ENCODE measurements at regions not wholly inside any gene's neighbourhood (a gene's known extent, or its start where the extent isn't known, plus 50 kb on each side); places are given as distances from the start of the nearest gene placed in this dataset.

DNA sequence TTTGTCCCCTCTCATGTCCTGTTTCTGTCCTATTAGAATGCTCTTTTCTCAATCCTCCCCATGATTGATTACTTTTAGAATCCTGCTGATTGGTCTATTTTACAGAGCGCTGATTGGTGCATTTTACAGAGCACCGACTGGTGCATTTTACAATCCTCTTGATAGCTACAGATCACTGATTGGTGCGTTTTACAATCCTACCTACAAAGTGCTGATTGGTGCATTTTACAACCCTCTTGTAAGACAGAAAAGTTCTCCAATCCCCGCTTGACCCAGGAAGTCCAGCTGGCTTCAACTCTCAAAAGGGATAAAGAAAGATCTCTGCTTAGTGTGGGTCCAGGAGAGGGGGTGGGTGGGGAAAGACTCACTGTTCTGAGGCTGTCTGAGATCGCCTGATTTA is 71.3 kb downstream of the DHRS2 start:
- no peak for ATAC-seq (ENCODE audit: insufficient read depth, low FRiP score)
- WGBS, 2 donors, result 83 to 85% methylated on average over 5 of the region's 5 CpGs
- TF ChIP-seq CTCF (IDR thresholded peaks at IDR 0.05; ENCODE audit: control extremely low read depth, extremely low read depth), result no peak
- no peaks in the 10 kb centered on the region for H3K27me3 ChIP-seq (ENCODE audit: control insufficient read depth in 3 of 3, insufficient read depth in 3 of 3, low read length in 2 of 3)
- no peak for DNase-seq
- H3K36me3 ChIP-seq (ENCODE audit: control insufficient read depth in 4 of 4, insufficient read depth in 4 of 4, low read length in 4 of 4), result no peaks in the 10 kb centered on the region
- H3K9ac ChIP-seq (ENCODE audit: insufficient read depth in 1 of 2, low read length in 2 of 2), result no peak overlapping the region
- peaks cover 0 to 12% (median 4%) of the 10 kb centered on the region in 4 donors for H3K9me3 ChIP-seq (ENCODE audit: control insufficient read depth in 4 of 4, insufficient read depth in 3 of 4, low read length in 3 of 4)
- H3K27ac ChIP-seq (ENCODE audit: low read depth in 1 of 2, low read length in 1 of 2), result no peak overlapping the region
- no peaks in the 10 kb centered on the region for H3K4me1 ChIP-seq (ENCODE audit: control insufficient read depth in 5 of 5, insufficient read depth in 5 of 5, low read length in 5 of 5)
- no peak overlapping the region for H3K4me3 ChIP-seq

GRCh38 chr14:23708343-23708742 is 72.2 kb downstream of the DHRS2 start:
- Histone ChIP-seq H3K4me1 (ENCODE audit: control insufficient read depth in 5 of 5, insufficient read depth in 5 of 5, low read length in 5 of 5) (no peaks in the 10 kb centered on the region), H3K9ac (ENCODE audit: insufficient read depth in 1 of 2, low read length in 2 of 2) (no peak overlapping the region), H3K4me3 (no peak overlapping the region), H3K36me3 (ENCODE audit: control insufficient read depth in 4 of 4, insufficient read depth in 4 of 4, low read length in 4 of 4) (no peaks in the 10 kb centered on the region), H3K27me3 (ENCODE audit: control insufficient read depth in 3 of 3, insufficient read depth in 3 of 3, low read length in 2 of 3) (no peaks in the 10 kb centered on the region), H3K27ac (ENCODE audit: low read depth in 1 of 2, low read length in 1 of 2) (no peak overlapping the region), H3K9me3 (ENCODE audit: control insufficient read depth in 4 of 4, insufficient read depth in 3 of 4, low read length in 3 of 4) (peaks cover 0 to 12% (median 4%) of the 10 kb centered on the region in 4 donors)
- DNase-seq (no peak), ATAC-seq (ENCODE audit: insufficient read depth, low FRiP score) (no peak)
- WGBS, 2 donors, result 83 to 93% methylated on average over 4 of the region's 4 CpGs
- no peak for TF ChIP-seq CTCF (IDR thresholded peaks at IDR 0.05; ENCODE audit: control extremely low read depth, extremely low read depth)

- ATAC-seq (ENCODE audit: insufficient read depth, low FRiP score), result no peak
- Histone ChIP-seq H3K9me3 (ENCODE audit: control insufficient read depth in 4 of 4, insufficient read depth in 3 of 4, low read length in 3 of 4) (peaks cover 0 to 12% (median 2%) of the 10 kb centered on the region in 4 donors), H3K27ac (ENCODE audit: low read depth in 1 of 2, low read length in 1 of 2) (no peak overlapping the region), H3K4me3 (no peak overlapping the region), H3K4me1 (ENCODE audit: control insufficient read depth in 5 of 5, insufficient read depth in 5 of 5, low read length in 5 of 5) (no peaks in the 10 kb centered on the region), H3K9ac (ENCODE audit: insufficient read depth in 1 of 2, low read length in 2 of 2) (no peak overlapping the region), H3K27me3 (ENCODE audit: control insufficient read depth in 3 of 3, insufficient read depth in 3 of 3, low read length in 2 of 3) (no peaks in the 10 kb centered on the region), H3K36me3 (ENCODE audit: control insufficient read depth in 4 of 4, insufficient read depth in 4 of 4, low read length in 4 of 4) (no peaks in the 10 kb centered on the region)
- no peak for DNase-seq
- no peak for TF ChIP-seq CTCF (IDR thresholded peaks at IDR 0.05; ENCODE audit: control extremely low read depth, extremely low read depth)
- 61 to 95% methylated on average over 2 of the region's 2 CpGs for WGBS, 2 donors
Observed at GRCh38 chr14:23709923-23710322, 73.8 kb downstream of the DHRS2 start.

DNA sequence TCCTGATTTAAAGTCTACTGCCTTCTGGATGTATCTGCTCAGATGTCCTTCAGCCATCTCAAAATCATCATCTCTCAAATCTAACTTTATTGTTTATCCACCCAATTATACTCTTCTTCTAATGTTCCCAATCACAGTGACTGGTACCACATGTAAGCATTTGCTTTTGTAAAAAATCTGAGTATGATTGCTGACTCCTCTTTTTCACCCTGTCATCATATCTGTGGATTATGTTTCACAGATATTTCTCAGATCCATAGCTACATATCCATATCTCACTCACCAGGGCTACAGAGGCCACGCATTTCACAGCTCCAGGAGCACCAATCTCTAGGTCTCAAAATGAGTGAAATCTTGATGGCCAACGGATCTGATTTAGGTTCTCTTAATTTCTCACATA is 76.1 kb downstream of the DHRS2 start:
- no peaks in the 10 kb centered on the region for H3K4me1 ChIP-seq (ENCODE audit: control insufficient read depth in 5 of 5, insufficient read depth in 5 of 5, low read length in 5 of 5)
- H3K9me3 ChIP-seq (ENCODE audit: control insufficient read depth in 4 of 4, insufficient read depth in 3 of 4, low read length in 3 of 4), result peaks cover 0 to 3% (median 1%) of the 10 kb centered on the region in 4 donors
- no peak overlapping the region for H3K9ac ChIP-seq (ENCODE audit: insufficient read depth in 1 of 2, low read length in 2 of 2)
- no peak overlapping the region for H3K27ac ChIP-seq (ENCODE audit: low read depth in 1 of 2, low read length in 1 of 2)
- no peak for ATAC-seq (ENCODE audit: insufficient read depth, low FRiP score)
- no peak for TF ChIP-seq CTCF (IDR thresholded peaks at IDR 0.05; ENCODE audit: control extremely low read depth, extremely low read depth)
- no peak overlapping the region for H3K4me3 ChIP-seq
- no peak for DNase-seq
- H3K27me3 ChIP-seq (ENCODE audit: control insufficient read depth in 3 of 3, insufficient read depth in 3 of 3, low read length in 2 of 3), result no peaks in the 10 kb centered on the region
- 80 to 82% methylated on average over 2 of the region's 2 CpGs for WGBS, 2 donors
- H3K36me3 ChIP-seq (ENCODE audit: control insufficient read depth in 4 of 4, insufficient read depth in 4 of 4, low read length in 4 of 4), result no peaks in the 10 kb centered on the region
